SU-DHL-6 (cell line): ENCODE measurements at regions not wholly inside any gene's neighbourhood (a gene's known extent, or its start where the extent isn't known, plus 50 kb on each side); places are given as distances from the start of the nearest gene placed in this dataset.

Experiments
- EZH2phosphoT487 ChIP-seq: fragments of 200-600 bp; sonication (generic), shearing (Covaris generic); conservative IDR thresholded peaks from 2 replicates; pipeline ENCODE4 v1.6.1; 2018; ENCODE audit warnings: mild to moderate bottlenecking, antibody characterized with exemption, low read length, moderate library complexity, mixed read lengths
- TF ChIP-seq, protein P1 (sequence below): fragments of 200-600 bp; sonication (generic); IDR thresholded peaks from one replicate; pipeline ENCODE4 v1.5.1; 2017; ENCODE audit warnings: antibody characterized with exemption, mild to moderate bottlenecking, low read length, moderate library complexity; ENCODE audit not compliant: insufficient read depth, poor library complexity, severe bottlenecking

DNA sequence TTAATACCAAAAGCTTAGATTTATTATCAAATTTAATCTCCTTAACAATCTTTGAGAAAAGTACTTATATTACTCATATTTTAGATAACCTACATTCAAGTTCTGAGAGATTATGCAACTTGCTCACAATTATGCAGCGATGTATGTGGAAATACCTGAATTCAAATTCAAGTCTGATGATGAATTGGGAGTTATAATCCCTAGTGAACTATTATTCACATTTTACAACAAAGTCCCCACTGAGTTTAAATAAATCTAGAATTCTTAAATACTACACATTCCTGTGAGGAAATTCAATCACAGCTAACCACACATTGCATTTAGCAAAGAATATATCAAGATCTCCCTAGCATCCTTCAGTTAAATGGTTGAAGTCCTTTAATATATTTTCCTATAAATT, 278.4 kb downstream of the NOL4 start:
- TF ChIP-seq, protein P1, sequence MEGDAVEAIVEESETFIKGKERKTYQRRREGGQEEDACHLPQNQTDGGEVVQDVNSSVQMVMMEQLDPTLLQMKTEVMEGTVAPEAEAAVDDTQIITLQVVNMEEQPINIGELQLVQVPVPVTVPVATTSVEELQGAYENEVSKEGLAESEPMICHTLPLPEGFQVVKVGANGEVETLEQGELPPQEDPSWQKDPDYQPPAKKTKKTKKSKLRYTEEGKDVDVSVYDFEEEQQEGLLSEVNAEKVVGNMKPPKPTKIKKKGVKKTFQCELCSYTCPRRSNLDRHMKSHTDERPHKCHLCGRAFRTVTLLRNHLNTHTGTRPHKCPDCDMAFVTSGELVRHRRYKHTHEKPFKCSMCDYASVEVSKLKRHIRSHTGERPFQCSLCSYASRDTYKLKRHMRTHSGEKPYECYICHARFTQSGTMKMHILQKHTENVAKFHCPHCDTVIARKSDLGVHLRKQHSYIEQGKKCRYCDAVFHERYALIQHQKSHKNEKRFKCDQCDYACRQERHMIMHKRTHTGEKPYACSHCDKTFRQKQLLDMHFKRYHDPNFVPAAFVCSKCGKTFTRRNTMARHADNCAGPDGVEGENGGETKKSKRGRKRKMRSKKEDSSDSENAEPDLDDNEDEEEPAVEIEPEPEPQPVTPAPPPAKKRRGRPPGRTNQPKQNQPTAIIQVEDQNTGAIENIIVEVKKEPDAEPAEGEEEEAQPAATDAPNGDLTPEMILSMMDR, result no peak
- TF ChIP-seq EZH2phosphoT487, result no peak
